Anterior cingulate cortex (tissue), 58 donors: ENCODE measurements at regions not wholly inside any gene's neighbourhood (a gene's known extent, or its start where the extent isn't known, plus 50 kb on each side); places are given as distances from the start of the nearest gene placed in this dataset.
A peak's percentile ranks its signal among the peaks of the same experiment; 100 is the strongest.
"Not testable (repeated sequence)": the region's sequence is repeated elsewhere in the genome, so short reads cannot be mapped to it uniquely, and the experiment has no call there.

ENCODE experiments used
- DNase-seq, 58 donors: peaks; one replicate each; lab custom pipeline; 2025; lab: John Stamatoyannopoulos, UW

- no peak for DNase-seq
These were observed 253.7 kb downstream of the EFCAB11 start for GRCh38 chr14:89700801-89701200.

GRCh38 chr14:89699071-89699470 is 255.5 kb downstream of the EFCAB11 start:
- DNase-seq, result no peak

GRCh38 chr14:89697281-89698060 is 257.1 kb downstream of the EFCAB11 start:
- no peak for DNase-seq

- no peak for DNase-seq
These were observed 258.7 kb downstream of the EFCAB11 start for GRCh38 chr14:89695846-89696245.

GRCh38 chr14:89690139-89690538 is 264.4 kb downstream of the EFCAB11 start:
- DNase-seq, result no peak

- not testable (repeated sequence) for DNase-seq
These were observed 264.8 kb downstream of the EFCAB11 start for GRCh38 chr14:89689711-89690110.

- no peak for DNase-seq
These were observed 265.9 kb downstream of the EFCAB11 start for GRCh38 chr14:89688507-89689211.

- DNase-seq, result not testable (repeated sequence)
These were observed 267.4 kb downstream of the EFCAB11 start for GRCh38 chr14:89687129-89687528.

- DNase-seq, result no peak
These were observed 267.1 kb upstream of the FOXN3 start for GRCh38 chr14:89684139-89684538.

GRCh38 chr14:89681086-89682018 is 264.3 kb upstream of the FOXN3 start:
- DNase-seq, result peak in 21 of 58 donors; percentile 4 to 57 (median 23)

GRCh38 chr14:89680156-89680555 is 263.1 kb upstream of the FOXN3 start:
- DNase-seq, result no peak

- DNase-seq, result no peak
These were observed 261.7 kb upstream of the FOXN3 start for GRCh38 chr14:89678768-89679167.

GRCh38 chr14:89675590-89675989 is 258.6 kb upstream of the FOXN3 start:
- no peak for DNase-seq

GRCh38 chr14:89674936-89675335 is 257.9 kb upstream of the FOXN3 start:
- DNase-seq, result no peak

GRCh38 chr14:89674240-89674639 is 257.2 kb upstream of the FOXN3 start:
- DNase-seq, result no peak

GRCh38 chr14:89673512-89674225 is 256.6 kb upstream of the FOXN3 start:
- DNase-seq, result no peak

GRCh38 chr14:89672636-89673511 is 255.8 kb upstream of the FOXN3 start:
- DNase-seq, result peak in 1 of 58 donors; percentile 8

GRCh38 chr14:89669193-89669592 is 252.2 kb upstream of the FOXN3 start:
- peak in 32 of 58 donors; percentile 7 to 49 (median 20) for DNase-seq

GRCh38 chr14:89667983-89668382 is 250.9 kb upstream of the FOXN3 start:
- DNase-seq, result no peak
